PC-3 (cell line): ENCODE measurements at regions not wholly inside any gene's neighbourhood (a gene's known extent, or its start where the extent isn't known, plus 50 kb on each side); places are given as distances from the start of the nearest gene placed in this dataset.

Source experiments
- CTCF ChIP-seq: fragments of 300-600 bp; sonication (generic); conservative IDR thresholded peaks from 2 replicates; pipeline ENCODE4 v1.5.1; 2017; ENCODE audit warnings: antibody characterized with exemption, low read depth, mild to moderate bottlenecking, low read length
- EZH2 ChIP-seq: fragments of 300-600 bp; sonication (generic); IDR thresholded peaks from one replicate; pipeline ENCODE4 v1.6.1; 2017; ENCODE audit warnings: antibody characterized with exemption, mild to moderate bottlenecking, low read length; ENCODE audit not compliant: unreplicated experiment
- EZH2phosphoT487 ChIP-seq: fragments of 300-600 bp; sonication (generic); IDR thresholded peaks from 2 replicates; pipeline ENCODE4 v1.6.1; 2018; ENCODE audit warnings: mild to moderate bottlenecking, antibody characterized with exemption, low read length, borderline replicate concordance

DNA sequence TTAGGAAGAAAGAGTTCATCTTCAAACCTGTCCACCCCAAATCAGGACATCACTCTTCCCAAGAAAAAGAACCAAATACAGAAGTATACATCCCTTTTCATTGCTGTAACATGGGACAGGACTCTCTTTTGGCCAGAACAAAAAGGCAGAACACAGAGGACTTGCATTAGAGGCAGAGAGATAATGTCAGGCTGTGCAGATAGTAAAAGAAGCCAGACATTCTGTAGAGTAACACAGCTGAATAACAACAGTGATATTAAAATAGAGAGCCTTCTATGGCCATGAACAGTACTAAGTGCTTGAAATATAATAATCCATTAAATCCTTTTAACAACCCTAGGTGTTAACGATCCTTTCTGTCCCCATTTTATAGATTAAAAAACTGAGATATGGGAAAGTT is 437.2 kb downstream of the NFIB start:
- TF ChIP-seq EZH2 (no peak), CTCF (no peak), EZH2phosphoT487 (no peak)
